GM21381 (cell line): ENCODE measurements at regions not wholly inside any gene's neighbourhood (a gene's known extent, or its start where the extent isn't known, plus 50 kb on each side); places are given as distances from the start of the nearest gene placed in this dataset.

Source experiments
- ATAC-seq: cut with Tn5 transposase; IDR thresholded peaks from one replicate; pipeline ENCODE4 v1.9.1; 2021; ENCODE audit warnings: mild to moderate bottlenecking, moderate library complexity; ENCODE audit not compliant: unreplicated experiment

DNA sequence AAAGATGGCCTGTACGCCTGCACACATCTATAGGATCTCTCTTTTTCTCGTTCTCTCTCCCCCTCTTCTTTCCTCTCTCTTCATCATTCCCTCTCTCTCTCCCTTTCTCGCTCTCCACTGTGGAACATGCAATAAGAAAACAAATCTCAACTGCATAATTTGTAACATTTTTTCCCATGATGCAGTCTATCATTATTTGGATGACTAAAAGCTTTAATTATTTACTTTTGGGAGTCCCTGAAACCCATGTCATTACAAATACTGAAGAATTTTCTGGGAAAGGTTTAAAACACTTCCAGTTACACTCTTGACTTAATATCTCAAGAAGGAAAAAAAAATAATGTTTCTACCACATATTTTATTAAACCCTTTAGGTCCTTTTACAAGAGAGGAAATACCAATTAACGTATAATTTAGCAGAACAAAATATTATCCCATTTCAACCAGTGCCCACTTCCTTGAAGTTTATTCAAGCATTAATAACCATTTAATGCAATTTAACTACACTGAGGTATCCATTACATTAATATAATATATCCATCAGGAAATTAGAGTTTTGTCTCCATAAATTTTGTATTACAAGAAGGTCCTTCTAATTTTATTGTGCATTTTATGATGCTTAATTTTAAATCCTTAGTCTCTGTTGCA is 1615.2 kb upstream of the ACVR2A start:
- ATAC-seq: no peak

DNA sequence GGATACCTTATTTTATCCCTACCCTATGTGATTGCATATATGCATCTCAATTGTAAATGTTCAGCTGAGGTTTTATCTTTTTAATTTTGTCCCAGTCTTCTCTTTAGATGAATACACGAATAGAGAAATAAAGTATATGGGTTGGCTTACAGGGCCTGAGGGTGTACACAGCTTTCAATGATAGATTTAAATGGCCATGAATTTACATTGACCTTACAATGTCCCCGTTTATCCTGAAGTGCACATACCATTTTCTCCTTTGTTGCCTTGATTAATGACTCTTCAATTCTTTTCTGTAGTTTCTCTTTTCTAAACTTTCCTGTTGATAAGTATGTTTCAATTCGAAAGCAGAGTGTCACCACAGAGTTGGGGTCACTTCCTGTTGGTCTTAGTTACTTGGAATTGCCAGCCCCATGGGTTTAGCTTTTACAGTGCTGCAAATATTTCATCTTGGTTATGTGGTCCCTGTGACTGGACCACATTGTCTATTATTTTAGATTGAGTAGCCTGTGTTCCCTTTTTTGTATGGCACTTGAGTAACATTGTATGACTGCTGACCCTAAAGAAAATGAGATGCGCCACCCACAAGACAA is 1616.3 kb upstream of the ACVR2A start:
- no peak for ATAC-seq

DNA sequence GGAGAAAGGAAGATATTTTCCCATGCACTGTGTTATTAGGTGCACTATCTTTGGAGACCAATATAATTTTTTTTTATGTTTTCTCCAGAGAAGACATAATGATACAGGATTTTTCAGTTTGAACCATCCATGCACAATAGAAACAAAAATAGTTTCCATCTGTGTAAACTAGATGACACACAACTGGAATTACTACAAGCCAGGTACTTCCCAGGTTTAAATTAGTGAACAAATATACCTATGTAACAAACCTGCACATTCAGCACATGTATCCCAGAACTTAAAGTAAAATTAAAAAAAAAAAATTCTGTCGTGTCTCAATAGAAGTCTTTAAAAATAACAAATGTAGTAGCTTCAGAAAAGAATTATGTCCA is 1616.8 kb upstream of the ACVR2A start:
- no peak for ATAC-seq

DNA sequence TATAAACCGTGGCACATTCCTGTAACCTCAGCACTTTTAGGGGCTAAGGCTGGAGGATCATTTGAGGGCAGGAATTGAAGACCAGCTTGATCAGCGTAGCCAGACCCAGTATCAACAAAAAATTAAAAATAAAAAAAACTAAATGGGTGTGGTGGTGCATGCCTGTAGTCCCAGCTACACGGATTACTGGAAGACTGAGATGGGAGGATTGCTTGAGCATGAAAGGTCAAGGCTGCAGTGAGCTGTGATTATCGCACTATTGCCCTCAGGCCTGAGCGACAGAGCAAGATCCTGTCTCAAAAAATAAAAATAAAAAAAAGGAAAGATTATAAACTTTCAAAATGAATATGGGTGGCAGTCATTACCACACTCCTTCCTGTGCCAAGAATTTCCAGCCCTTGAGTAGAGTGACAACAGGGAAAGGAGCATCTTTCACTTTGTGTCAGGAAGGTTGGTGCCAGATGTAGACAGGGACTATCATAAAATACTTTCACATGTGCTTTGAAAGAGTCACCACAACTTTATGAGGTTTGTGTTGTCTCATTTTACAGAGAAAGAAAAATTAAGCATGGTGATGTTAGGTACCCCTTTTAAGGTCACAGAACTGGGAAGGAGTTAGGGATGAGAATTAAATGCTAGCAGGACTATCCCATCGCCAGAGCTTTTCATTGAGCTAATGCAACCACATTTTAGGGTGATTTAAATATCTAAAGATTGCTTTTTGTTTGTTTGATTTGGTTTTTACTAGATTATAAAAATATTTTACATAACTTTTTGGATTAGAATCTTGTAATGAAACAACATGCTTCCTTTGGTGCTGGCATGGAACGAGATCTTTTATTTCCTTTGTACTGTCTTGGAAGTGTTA is 1617.4 kb upstream of the ACVR2A start:
- ATAC-seq: no peak

DNA sequence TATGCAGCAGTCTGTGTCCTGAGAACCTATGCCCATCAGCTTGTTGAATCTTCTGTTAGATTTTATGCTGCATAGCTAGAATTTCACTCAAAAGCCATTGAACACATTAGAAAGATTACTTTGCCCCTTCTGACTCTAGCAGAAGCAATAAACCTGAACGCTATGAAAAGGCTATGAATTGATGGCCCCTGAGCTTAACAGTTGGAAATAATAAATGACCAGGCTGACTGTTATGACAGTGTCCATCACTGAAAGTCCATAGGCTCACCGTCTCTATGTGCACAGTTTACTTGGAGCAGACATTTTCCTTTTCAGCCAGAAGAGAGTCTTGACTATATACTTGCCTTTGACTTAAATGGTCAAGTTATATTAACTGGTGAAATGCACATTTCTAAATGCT is 1618.8 kb upstream of the ACVR2A start:
- ATAC-seq: no peak

DNA sequence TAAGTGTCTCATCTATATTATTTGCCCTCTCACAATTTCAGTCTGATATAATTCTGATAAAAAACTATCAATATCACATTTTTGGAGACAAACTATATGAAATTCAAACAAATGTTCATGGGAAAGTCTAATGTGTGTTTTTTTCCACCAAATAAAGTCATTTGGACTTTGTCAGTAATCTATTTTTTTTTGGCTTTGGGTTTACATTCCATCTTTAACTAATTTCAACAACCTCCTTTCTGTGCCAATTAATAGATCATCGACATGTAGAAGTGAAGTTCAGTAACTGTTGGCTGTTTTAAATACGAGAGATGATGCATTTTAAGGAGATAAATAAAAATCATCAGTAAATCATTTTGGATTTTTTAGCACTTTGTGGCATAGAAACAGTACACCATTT is 1623.0 kb upstream of the ACVR2A start:
- ATAC-seq: no peak

DNA sequence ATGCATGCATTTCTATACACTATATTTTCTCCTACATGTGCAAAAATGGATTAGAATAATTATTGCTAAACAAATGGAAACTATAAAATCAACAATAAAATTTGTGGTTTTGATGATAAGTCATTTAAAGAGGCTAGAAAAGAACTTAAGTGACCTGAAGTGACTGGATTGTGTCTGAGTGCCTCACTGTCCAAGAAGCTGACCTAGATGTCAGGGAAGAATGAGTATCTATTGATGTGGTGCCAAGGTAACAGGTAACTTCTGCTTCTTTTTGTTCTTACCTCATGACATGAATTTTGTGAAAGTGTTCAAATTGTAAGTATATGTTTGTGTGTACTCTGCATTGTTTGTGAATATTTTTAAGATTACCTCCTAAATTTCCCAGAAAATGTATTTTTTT is 1623.9 kb upstream of the ACVR2A start:
- no peak for ATAC-seq

DNA sequence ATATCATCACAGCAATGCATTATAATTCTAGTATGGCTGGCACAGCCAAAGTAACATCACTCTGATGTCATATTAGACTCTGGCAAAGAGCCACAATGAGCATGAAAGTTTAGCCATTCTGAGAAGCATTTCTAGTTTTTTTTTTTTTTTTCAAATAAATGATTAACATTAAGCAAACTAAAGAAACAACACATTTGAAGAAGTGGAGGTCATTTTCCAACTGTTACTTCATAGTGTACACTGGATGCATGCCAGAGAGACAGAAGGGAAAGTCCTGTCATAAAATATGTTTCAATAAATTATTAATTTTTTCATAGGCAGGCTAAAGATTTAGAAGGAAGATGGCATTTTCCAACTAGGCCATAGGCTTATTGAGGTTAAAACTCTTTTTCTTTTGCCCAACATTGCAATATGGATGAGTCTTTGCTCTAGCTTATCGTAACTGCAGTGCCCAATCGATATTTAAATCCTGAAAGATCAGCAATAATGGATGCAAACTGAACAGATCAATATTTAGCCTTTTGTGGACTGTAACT is 1630.4 kb upstream of the ACVR2A start:
- no peak for ATAC-seq

DNA sequence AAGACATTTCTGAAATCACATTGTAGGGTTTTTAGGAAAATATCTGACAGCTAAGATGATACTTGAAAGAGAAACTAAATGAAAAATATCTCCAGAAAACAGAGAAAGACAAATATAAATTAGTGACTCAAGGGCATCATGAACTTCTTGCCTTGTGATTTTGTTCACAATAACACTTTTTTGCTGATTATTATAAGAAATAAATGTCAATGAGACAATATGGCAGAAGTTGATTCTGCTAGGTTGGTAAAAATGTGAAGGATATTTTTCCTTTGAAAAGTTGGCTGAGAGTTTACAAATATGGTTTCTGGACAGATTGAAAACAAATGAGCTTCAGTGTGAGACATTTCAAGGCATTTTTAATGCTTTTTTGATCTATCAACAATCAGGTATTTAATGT is 1631.2 kb upstream of the ACVR2A start:
- ATAC-seq: no peak

DNA sequence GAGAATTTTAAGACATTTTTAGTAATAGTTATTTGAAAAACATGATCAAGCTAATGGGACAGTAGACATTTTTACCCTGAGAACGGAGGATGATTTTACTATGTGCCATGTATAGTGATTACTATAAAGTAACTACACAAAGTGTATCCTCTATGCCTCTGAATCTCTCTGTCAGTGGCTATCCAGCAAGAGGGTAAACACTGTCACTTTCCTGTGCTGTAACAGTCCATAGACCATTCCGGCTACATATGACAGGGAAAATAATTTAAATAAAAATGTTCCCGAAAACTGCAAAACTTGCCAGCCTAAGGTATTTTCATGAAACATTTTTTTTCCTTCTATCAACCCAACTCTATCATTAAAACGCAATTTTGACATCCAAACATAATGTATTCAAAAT is 1632.2 kb upstream of the ACVR2A start:
- ATAC-seq: no peak

DNA sequence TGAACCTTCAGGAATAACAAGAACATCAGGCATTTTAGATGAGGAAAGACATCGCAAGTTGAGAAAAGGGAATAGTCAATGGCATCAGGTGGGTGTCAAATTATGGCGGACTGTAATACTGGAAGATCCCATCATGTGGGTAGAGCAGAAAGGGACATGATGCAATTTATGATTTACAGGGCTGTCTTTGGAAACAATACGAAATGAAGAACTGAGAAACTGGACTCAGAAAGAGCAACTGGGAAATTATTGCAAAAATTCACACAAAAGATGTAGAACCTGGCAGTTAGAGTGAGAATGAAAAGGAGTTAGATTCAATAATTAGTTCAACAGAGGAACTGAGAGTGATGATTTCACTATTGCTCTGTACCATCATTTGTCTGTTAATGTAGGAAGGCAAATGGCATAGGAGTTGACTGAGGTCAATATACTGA is 1635.0 kb upstream of the ACVR2A start:
- no peak for ATAC-seq

DNA sequence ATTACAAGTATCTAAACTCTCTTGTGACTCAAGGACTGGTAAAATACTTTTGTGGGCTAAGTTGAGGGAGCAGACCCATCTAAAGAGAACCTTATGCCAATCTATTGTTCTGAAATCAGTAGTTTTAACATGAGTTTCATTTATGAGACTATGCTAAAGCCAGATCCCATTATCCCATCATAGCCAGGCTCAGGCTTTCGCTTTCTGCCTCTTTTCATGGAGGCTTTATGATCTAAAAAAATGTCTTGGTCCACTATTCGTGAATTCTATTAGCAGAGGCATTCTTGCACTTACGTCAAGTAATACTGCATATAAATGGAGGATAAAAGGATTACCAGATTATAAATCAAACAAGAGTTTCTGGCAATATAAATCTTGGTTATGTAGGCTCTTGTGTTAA is 1636.9 kb upstream of the ACVR2A start:
- ATAC-seq: no peak

DNA sequence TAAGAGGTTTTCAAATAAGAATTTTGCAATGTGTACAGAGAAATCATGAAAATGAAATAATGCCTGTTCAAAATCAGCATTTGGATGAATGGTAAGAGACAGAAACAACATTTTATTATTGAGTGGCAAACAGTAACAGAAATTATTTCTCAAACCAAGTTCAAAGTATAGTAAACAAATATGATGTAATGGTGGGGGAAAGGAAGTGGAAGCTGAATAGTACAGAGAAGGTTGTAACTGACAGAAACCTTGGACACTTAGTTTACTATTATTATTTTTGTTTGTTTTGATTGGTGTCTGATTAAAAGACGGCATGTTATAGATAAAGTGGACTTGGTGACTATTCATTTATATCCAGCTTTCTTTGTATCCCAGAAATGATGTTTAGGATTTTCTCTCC is 1637.4 kb upstream of the ACVR2A start:
- ATAC-seq: no peak

DNA sequence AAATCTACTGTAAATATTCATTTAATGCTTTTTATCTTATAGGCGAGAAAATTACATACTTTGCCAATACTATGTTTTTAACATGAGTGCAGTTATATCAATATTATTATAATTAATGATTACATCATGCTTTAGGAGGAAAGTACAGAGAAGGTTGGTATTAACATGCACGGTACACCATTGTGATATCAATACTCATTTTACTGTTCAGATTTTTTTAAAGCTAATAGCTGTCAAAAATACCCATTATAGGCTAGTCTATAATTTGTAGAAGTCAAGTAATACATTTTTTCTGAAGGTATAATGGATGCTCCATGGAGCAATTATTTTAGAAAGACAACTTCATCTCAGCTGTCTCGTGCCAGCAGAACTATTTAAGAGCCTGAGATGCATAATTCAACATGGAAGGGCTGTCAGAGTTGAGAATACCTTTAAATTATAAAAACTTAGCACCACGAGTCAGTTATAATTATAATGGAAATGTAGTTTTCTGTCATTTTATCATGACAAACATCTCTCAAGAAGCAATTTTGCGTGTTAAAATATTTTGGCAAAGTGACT is 1641.7 kb upstream of the ACVR2A start:
- ATAC-seq: no peak

DNA sequence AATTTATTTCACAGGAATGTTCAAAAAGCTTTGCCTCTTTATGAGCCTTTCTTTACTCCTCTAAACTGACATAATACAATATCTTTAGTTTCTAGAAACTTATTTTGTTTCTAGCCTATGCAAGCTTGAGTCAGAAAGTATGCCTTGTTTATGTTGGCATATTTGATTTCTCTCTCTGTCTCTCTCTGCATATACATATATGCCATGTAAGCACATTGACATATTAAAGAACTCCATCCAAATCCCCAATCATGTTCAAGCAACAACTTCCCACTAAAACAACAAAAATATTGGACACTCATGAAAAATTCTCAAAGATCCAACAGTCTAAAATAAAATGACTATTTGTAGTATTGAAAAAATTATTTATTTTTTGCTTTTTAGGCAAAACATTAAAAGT is 1651.2 kb upstream of the ACVR2A start:
- no peak for ATAC-seq

DNA sequence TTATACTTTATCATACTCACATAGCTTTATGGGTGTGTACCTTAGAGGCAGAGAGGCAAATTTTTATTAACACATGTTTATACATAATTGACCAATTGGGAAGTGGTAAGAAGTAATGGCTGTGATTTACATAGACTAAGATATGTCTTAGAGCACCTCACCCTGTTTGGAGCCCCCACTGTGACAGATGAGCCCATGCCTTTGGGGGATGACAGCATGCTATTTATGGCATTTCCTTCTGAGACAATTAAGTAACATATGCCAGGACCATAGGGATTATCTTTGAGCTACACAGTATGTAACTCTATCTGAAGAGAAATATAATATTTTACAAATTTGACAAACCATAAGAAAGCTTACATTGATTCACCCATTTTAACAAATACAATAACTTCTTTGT is 1655.3 kb upstream of the ACVR2A start:
- ATAC-seq: no peak

DNA sequence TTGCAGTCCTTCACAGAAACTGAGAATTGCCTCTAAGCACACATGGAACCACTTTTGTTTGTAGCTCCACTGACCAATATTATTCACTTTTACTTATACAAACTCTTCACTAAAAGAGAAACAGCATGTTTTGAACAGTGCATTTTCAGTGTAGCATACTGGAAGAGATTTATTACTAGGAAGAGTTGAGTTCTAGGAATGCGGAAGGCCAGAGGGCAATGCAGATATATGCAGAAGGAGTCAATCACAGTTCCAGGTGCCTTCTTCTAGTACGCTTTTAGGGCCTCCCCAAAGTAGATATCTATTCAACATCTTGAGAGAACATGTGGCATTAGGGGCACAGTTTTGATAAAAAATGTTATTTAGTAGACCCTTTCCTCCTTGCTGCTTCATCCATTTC is 1654.0 kb upstream of the ZEB2 start:
- ATAC-seq: no peak

DNA sequence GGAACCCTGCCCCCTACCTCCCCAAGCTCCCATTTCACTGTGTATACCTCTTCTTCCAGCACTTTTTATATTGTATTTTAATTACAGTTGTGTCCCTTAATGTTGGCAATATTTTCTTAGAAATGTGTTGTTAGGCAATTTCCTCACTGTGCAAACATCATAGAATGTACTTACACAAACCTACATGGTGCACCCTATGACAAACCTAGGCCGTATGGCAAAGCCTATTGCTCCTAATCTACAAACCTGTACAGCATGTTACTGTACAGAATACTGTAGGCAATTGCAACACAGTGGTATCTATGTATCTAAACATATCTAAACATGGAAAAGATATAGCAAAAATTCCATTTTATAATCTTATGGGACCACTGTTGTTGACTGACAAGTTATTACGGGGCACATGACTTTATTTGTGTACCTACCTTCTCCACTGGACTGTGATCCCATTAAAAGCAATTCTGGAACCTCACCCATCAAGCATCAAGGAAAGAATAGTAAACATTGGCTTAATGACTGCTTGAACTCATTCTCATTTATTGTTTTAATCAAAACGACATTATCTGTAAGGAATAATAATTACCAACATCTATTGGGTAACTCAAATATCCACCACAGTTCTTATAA is 1641.5 kb upstream of the ZEB2 start:
- ATAC-seq: no peak

DNA sequence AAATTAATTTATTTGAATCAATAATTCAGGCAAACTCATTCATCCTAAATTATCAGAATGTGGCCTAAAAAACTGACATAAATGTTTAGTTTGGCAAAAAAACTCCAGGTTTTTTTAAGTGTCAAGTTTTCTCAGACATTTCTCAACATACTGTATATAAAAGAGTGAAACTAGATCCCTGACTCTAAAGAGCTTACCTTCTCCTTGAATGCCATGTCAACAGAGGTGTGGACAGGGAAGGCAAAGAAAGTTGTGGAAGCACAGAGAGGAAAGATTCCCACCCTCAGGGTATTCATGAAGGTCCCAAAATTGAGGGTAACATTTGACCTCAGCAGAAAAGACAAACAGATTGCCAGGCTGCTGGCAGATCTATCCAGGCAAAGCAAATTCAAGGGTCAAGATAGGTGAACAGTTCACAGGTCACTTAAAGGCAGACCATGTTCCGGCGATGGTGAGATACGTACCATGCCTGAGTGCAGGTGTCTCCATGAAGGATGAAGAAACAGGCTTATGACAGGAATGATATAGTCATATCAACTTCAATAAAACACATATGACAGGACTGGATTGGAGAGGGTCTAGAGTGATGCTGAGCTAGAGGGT is 1638.3 kb upstream of the ZEB2 start:
- no peak for ATAC-seq

DNA sequence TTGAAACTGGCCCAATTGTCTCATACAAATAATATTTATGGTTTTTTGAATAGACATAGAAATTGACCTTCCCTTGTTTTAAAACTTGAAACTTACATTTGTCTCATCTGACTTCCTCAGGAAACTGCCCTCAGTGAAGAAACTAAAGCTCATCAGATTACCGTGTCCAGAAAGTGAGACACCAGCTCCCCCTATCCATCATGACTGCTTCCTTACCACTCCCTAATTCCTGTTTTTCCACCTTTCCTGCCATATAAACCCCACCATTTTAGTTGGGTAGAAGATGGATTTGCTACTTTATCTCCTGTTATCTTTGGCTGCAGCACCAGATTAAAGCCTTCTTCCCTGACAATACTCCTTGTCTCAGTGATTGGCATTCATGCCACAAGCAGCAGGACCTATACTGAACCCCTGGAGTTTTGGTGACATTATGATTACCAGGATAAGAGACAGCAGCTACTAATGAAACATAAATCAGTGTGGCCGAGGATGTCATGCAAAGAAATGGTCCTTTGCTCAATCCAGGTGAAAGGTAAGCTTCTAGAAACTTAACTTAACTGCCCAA is 1627.6 kb upstream of the ZEB2 start:
- ATAC-seq: no peak
